ENCODE measurements at regions not wholly inside any gene's neighbourhood (a gene's known extent, or its start where the extent isn't known, plus 50 kb on each side); places are given as distances from the start of the nearest gene placed in this dataset.

GRCh38 chr1:30511106-30511505, 212.3 kb downstream of the MATN1 start:
- TF ChIP-seq CTCF (IDR thresholded peaks at IDR 0.05) (no peak), POLR2A (IDR thresholded peaks at IDR 0.05) (no peak), EP300 (IDR thresholded peaks at IDR 0.05) (no peak)

All from ovary (tissue), 3 donors.